HG03060 (cell line): ENCODE measurements at regions not wholly inside any gene's neighbourhood (a gene's known extent, or its start where the extent isn't known, plus 50 kb on each side); places are given as distances from the start of the nearest gene placed in this dataset.
A peak's percentile ranks its signal among the peaks of the same experiment; 100 is the strongest.
"Not testable (repeated sequence)": the region's sequence is repeated elsewhere in the genome, so short reads cannot be mapped to it uniquely, and the experiment has no call there.

Experiments
- ATAC-seq: cut with Tn5 transposase; IDR thresholded peaks from one replicate; pipeline ENCODE4 v1.9.1; 2021; ENCODE audit warnings: low read depth, moderate number of reproducible peaks; ENCODE audit not compliant: unreplicated experiment

- ATAC-seq, result no peak
These were observed 1170.0 kb upstream of the CITED2 start for GRCh38 chr6:140544431-140544830.

- ATAC-seq, result no peak
These were observed 1168.4 kb upstream of the CITED2 start for GRCh38 chr6:140542863-140543262.

- ATAC-seq, result no peak
These were observed 1166.8 kb upstream of the CITED2 start for GRCh38 chr6:140541288-140541687.

- no peak for ATAC-seq
These were observed 1166.3 kb upstream of the CITED2 start for GRCh38 chr6:140540743-140541142.

GRCh38 chr6:140538926-140539325 lies 1164.5 kb upstream of the CITED2 start:
- ATAC-seq, result no peak

GRCh38 chr6:140537834-140538705 lies 1163.6 kb upstream of the CITED2 start:
- no peak for ATAC-seq

GRCh38 chr6:140537211-140537610 lies 1162.8 kb upstream of the CITED2 start:
- no peak for ATAC-seq

GRCh38 chr6:140535511-140535910 lies 1161.1 kb upstream of the CITED2 start:
- ATAC-seq, result no peak

- no peak for ATAC-seq
These were observed 1159.1 kb upstream of the CITED2 start for GRCh38 chr6:140533526-140533925.

GRCh38 chr6:140504776-140505175 lies 1130.3 kb upstream of the CITED2 start:
- no peak for ATAC-seq

- ATAC-seq, result no peak
These were observed 1126.4 kb upstream of the CITED2 start for GRCh38 chr6:140500849-140501248.

- ATAC-seq, result no peak
These were observed 1125.2 kb upstream of the CITED2 start for GRCh38 chr6:140499607-140500006.

- no peak for ATAC-seq
These were observed 1120.1 kb upstream of the CITED2 start for GRCh38 chr6:140494321-140495108.

- ATAC-seq, result not testable (repeated sequence)
These were observed 1119.0 kb upstream of the CITED2 start for GRCh38 chr6:140493470-140493869.

GRCh38 chr6:140490081-140490480 lies 1115.6 kb upstream of the CITED2 start:
- ATAC-seq, result no peak

- no peak for ATAC-seq
These were observed 1113.1 kb upstream of the CITED2 start for GRCh38 chr6:140487586-140487985.

- peak; percentile 14 for ATAC-seq
These were observed 1112.3 kb upstream of the CITED2 start for GRCh38 chr6:140486450-140487361.

- ATAC-seq, result peak; percentile 92
These were observed 1111.4 kb upstream of the CITED2 start for GRCh38 chr6:140485740-140486449.

- no peak for ATAC-seq
These were observed 1106.4 kb upstream of the CITED2 start for GRCh38 chr6:140480852-140481251.

- no peak for ATAC-seq
These were observed 1104.2 kb upstream of the CITED2 start for GRCh38 chr6:140478631-140479030.
